HG03066 (cell line): ENCODE measurements at regions not wholly inside any gene's neighbourhood (a gene's known extent, or its start where the extent isn't known, plus 50 kb on each side); places are given as distances from the start of the nearest gene placed in this dataset.

ENCODE experiments used
- ATAC-seq: cut with Tn5 transposase; IDR thresholded peaks from one replicate; pipeline ENCODE4 v1.9.1; 2021; ENCODE audit warnings: low read depth; ENCODE audit not compliant: unreplicated experiment

DNA sequence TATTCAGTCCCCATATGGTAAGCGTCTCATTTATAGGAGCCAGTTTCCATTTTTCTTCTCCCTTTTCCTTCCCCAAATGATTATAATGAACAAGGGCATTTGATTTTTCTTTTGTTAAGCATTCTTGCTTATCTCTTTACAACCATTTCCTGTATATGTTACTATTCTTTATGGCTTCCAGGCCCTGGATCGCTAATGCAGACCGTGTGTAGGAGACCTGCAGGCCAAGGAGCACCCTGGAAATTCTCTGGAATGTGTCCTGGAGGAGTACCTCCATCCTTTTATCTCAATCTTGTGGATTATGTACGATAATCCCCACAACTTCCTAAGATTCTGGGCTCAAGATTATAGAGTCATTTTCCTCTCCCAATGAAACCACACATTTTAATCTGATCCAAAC, 439.6 kb upstream of the MMADHC start:
- no peak for ATAC-seq

DNA sequence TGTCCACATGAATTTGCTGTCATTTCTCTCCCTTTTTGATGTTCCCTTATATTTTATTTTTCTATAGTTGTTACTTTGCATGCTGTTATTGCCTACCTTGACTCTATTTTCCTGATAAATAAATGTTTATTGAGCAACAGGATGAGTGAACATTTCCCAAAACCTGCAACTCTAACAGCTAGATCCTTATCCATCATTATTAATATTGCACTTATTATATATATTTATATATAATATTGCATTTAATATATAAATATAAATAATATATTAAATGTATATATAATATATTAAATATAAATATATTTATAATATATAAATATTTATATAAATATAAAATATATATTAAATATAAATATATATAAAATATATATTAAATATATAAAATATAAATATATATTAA, 436.1 kb upstream of the MMADHC start:
- no peak for ATAC-seq

DNA sequence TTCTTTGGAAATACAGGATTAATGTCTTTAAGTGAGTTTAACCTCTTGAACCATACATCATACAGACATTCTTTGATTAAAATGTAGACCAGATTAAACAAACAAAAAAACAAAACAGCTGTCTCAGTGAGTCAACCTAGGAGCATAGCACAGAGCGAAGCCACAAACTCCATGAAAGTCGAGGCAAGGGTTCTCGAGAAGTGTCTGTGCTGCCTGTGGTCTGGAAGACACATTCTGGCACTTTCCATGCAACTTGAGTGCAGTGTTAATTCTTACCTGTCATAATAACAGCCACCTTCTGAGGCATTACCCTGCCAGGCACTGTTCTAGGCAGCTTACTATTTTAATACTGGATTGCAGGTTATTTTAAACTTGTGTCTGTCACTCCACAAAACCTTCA, 435.5 kb upstream of the MMADHC start:
- no peak for ATAC-seq

DNA sequence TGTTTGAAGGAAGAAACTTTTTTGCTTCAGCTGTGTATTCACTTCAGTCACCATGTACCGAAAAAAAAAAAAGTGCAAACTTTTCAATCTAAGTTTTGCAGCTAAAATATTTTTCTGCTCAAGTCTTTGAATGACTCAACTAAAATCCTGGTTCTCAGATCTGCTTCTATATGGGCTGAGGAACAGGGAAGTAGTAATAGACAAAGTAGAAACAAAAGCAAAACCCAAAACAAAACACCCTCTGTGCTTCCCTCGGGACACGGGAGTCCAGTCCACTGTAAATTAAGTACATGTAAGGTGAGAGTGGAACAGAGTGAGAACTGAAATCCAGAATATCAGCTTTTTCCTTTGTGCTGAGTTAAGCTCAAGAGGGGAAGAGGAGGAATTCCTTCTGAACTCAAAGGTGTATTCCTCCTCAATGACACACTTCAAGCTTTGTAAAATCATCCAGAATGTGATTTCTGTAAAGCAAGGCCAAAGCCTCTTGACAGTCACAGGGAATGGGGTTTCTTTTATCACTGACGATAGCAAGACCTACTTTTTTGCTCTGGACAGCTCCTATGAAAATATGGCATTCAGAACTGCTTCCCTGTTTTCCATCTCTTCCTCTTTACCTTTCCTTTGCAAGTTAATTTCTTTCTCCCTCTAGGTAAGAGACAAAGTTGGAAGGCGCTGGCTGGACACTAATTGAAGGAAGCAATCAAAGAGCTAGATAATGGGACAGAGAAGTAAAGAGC, 433.5 kb upstream of the MMADHC start:
- ATAC-seq = no peak

DNA sequence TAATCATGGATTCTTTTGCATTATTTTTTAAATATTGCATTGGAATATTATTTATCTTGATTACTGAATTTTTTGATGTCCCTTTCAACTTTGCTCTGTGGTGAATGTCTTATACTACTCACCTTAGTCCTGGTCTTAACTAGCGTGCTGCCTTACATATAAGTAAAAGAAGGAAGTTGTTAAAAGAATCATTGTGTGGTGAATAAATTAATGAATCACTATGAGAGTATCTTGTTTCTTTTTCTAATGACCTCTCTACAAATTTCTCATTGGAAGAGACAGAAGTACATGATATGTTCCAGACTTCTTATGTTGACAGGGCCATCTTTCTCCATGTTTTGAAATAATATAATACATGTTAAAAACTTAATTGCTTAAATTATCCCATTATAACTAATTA, 432.6 kb upstream of the MMADHC start:
- ATAC-seq = no peak

DNA sequence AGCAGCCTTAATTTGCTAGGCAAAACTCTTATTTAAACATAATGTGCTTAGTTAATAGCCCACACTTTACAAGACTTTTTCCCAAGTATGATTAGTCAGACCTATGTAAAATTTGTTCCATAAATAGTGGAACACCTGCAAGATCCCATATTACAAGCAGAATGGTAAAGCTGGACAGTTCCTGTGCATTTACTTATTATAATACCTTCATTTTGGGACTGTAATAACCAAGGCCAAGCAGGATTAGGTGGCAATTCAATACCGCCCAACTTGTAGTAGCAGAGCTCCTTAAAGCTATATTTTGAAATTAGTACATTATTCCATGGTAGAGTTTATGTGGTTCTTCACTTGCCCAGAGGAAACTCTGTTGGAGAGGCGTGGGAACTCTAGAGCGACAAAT, 431.5 kb upstream of the MMADHC start:
- ATAC-seq = no peak

DNA sequence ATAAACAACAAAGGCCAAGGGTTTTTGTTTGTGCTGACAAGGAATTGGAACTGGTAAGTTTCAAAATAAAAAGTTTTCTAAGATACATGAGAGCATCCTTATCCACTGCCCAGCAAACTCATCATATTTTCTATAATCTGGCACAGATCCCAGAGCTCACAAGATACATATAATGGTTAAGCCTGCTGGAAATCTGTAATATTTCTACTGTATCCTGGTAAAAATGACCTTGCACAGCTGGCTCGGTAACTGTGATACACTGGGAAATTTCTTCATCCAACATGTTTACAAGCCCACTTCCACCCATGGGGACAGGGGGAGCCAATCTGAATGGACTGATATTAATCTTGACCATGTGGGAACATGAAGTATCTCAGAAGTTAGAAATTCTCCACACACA, 425.4 kb upstream of the MMADHC start:
- ATAC-seq = no peak

DNA sequence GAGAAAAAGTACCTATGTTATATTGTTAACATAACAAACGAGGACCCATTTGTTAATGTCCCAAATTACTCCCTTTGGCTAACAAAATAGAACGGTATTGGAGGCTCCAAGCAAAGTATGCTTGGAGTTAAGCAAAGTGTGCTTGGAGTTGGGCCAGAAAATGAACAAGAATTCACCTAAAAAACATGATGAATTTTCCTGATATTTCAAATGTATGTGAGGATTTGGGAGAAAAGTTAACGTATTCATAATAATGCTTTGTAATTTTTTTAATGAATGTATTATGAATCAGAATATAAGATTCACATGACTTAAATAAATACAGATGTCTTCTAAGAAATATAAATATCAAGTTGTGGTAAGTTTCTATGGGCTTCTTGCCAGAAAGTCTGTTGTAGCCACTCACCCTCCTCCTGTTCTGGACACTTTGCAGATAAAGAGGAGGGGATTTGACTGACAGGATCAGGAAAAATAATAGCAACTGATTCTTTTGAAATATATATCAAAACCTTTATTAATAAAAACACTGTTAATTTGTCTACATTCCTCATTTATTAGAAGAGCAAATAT, 423.7 kb upstream of the MMADHC start:
- no peak for ATAC-seq

DNA sequence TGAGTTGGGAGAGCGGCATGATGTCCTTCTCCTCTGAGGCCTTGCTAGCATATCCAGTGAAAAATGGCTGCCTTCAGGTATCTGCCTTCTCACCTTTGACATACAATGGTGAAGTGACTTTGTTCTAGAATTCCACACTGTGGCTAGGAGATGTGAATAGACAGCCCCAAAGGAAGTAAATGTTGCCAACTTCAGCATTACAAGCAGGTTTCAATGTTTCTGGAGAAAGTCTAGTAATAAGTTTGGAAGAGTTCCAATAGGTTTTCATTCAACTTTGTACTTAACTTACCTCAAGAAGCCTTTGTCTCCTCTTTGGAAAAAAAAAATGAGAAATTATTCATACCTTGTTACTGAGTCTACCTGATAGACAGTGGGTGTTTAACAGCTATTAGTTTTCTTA, 421.3 kb upstream of the MMADHC start:
- no peak for ATAC-seq

DNA sequence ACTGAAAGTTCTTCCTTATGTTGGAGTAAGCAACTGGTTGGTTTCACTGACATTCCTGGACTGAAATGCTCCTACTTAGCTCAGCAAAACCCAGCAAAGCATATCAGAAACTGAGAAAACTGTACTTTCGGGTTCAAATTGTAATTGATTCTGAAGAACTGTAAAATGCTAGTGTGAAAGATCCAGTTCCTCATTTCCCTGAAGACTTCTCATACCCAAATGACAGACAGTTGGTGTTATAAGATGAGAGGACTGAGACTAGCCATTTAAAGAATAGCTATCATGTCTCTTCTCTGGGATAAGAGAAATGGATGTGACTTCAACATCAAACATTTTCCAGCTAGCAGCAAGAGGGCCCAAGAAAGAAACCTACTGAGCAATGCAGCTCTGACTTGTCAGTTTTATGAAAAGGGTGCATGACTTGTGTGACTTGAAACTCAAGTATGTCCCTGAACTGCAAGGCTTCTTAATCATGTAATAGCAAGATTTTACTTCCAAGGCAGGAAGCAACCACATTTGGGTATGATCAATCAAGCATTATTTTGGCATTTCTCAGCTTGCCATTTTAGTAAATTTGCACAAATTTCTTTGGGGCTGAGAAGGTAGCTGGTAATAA, 420.3 kb upstream of the MMADHC start:
- peak; percentile 56 for ATAC-seq

DNA sequence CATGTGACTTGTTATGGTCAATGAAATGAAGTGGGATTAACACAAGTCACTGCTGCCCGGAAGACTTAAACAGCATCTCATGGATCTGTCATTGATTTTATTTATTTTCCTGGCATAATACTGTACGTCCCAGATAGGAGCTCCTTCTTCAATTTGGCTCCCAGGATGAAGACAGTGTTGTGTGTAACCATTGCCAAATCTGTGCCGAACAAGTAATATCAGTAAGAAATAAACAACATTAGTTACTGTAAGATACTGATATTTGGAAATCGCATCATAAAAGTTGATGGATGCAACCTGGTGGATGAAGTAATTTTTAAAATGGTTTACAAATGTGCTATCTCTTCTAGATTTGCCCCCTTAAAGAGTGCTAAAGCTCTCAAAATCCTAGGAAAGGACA, 419.0 kb upstream of the MMADHC start:
- ATAC-seq = no peak

DNA sequence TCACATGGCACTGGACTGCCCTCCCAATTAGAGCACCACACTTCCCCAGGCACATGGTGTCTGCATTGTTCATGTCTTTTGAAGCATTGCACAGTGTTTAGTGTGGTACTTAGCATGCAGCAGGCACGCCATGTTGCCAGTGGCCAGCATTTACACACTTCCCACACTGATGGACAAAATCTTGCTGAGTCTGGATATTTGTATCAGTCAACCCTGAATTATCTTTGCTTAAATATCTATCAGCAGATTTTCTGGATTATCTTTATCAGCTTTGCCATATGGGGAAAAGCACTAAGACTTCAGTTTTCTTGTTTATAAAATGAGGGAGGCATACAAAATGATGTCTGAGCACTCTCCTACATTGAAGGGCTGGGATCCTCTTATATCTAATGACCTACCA, 416.0 kb upstream of the MMADHC start:
- no peak for ATAC-seq

DNA sequence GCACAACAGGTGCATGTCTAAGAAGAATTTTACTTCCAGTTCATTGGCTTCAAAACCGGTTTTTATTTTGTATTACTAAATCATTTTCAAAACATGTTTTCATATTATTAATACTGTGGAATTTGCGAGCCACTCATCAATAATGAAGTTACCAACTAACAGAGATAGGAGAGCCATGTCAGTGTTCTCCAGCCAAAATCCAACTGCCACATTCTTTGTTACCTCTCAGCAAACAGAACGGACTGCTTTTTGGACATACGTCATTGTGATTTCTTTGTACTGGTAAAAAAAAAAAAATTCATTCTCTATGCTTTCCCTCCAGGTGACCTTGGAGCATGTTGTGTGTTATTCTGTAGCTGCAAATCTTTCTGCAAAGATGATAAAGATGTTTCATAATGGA, 414.2 kb upstream of the MMADHC start:
- ATAC-seq = no peak

DNA sequence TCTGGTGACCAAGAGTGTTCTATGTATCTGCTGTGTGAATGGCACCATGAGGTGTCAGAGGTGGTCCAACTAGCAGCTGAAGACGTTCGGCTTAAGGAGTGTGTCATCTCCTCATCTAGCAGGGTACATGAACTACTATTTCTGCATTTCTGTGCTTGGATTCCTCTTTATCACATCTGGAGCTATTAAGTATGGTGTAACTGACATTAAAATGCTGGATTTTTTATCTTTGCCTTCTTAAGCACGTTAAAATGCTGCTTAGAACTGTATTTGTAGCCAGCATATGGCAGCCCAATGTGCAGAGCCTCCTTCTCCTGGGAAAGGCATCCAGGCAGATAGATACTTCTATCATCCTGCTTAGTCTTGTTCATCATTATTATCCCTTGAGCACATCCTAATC, 409.3 kb upstream of the MMADHC start:
- ATAC-seq = no peak

DNA sequence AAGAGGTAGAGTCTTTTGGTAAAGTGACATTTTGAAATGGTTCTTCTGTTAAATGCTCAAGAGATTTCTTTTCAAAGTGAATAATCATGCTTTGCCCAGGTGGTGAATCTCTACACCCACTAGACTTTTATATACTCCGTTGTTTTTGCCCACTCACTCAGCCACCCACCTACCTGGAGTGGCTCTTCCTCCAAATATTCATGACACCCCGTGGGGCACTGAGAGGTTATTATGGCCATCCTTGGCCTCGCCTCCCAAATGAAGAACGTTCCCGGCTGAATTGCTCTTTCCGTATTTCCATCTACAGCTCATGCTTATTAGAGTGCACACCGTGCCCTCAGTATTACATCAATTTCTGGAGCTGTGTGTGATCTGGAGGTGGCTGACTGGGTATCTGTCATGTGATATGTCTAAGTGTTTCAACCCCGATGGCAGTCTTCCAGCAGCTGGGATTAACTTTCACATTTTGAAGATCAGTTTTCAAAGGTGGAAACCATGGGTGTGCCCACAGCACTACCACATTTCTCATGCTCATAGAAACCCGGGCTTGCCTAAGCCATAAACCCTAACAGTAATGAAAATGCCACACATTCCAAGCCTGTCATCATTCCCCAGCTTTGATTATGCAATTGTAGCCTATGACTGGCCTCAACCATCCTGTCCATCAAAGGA, 406.6 kb upstream of the MMADHC start:
- ATAC-seq = no peak

DNA sequence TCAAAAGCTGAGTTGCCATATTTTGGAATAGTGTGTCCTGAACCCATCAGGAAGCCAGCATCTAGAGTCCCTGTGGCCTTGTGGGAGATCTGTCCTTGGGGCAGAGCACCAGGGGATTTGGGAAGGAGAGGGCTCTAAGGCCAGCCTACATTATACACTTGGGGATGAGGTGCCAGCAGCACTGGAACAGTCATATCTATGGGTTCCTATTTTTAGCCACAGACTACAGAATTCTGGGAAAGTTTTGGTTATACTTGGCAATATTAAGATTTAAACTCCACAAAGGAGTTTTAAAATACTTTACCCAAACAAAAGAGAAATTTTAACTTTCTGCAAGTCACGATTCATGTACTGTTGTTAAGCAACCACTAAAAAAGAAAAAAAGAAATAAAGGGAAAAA, 405.7 kb upstream of the MMADHC start:
- ATAC-seq = no peak

DNA sequence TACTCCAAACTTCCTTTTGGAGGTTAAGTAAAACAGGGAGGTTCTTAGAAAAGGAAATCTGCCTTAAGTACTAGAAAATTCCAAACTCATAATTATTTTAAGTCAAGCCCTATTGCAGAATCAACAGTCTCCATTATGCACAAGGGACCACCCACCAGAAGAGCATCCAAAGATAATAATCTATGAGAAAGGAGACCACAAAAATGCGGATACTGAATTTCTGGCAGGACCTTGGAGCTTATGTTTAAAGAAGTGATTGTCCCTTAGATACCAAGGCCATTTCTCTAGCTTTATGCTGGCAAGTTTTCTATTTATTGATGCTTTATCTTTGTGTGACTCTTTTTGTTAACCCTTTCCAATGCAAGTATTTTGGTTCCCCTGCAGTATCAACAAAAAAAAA, 404.0 kb upstream of the MMADHC start:
- ATAC-seq = no peak

DNA sequence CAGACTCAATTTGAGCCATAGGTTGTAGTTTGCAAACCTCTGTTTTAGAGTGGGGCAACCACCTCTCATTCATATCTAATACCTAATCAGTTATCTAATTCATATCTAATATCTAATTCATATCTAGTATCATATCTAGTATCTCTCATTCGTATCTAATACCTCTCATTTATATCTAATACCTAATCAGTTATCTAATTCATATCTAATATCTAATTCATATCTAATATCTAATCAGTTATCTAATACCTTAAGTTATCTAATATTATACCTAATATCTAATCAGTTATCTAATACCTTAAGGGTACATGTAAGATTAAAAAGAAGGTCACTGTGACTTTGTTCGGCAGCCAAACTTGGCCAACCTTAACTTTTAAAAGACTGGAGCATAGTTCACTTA, 403.4 kb upstream of the MMADHC start:
- ATAC-seq = no peak

DNA sequence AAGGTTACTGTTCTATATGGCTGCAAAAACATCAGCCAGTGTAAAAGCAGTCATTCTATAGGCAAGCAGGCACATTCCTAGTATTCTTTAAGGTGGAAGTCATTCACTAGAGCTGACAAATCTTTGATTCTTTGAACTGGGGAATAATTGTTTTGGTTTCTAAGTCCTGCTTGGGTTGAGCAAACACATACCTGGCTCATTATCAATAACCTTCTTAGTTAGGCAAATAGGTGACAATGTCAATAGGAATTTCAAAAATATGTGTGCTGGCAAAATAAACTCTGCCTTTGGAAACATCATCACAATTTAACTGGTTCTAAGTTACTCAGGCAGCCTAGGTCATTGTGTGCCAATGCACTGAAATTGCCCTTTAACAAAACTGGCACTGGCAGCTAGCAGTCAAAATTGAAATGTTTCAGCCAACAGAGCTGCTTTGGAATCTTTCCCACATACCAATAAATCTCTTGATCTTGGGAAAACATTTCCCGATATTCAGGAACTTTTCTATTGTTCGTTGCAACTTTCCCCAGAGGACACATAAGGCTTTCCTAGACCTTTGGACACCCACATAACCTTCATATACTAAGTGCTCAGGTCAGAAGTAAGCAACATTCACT, 402.0 kb upstream of the MMADHC start:
- no peak for ATAC-seq

DNA sequence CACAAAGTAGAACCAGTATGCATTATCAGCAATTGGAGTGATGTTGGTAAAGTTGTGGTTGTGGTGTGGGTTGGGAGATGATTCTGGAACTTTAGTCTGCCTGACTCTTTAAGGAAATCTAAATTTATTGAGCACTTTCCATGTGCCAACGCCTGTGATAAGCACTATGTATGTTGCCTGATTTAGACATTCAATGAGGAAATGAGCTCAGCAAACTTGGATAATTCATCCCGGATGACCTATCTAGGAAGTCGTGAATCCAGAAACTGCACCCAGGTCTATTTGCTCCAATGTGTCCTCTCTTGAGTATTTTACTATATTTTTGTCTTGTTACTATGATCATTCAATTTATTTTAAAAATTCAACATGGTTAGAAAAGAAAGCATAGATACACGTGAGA, 400.8 kb upstream of the MMADHC start:
- no peak for ATAC-seq

DNA sequence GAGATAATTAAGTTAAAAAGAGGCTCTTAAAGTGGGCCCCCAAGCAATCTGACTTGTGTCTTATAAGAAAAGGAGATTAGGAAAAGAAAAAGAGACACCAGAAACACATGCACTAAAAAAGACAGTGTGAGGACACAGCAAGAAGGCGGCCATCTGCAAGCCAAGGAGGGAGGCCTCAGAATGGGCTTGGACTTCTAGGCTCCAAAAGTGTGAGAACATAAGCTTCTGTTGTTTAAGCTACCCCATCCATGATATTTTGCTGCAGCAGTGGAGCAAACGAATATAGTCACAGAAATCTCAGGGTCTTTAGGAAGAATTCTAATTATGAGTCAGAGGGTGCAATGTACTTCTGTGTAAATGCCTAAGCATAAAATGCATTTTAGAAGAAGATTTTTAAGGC, 399.3 kb upstream of the MMADHC start:
- ATAC-seq = no peak
